ENCODE measurements at regions not wholly inside any gene's neighbourhood (a gene's known extent, or its start where the extent isn't known, plus 50 kb on each side); places are given as distances from the start of the nearest gene placed in this dataset.
"Not testable (repeated sequence)": the region's sequence is repeated elsewhere in the genome, so short reads cannot be mapped to it uniquely, and the experiment has no call there.

DNA sequence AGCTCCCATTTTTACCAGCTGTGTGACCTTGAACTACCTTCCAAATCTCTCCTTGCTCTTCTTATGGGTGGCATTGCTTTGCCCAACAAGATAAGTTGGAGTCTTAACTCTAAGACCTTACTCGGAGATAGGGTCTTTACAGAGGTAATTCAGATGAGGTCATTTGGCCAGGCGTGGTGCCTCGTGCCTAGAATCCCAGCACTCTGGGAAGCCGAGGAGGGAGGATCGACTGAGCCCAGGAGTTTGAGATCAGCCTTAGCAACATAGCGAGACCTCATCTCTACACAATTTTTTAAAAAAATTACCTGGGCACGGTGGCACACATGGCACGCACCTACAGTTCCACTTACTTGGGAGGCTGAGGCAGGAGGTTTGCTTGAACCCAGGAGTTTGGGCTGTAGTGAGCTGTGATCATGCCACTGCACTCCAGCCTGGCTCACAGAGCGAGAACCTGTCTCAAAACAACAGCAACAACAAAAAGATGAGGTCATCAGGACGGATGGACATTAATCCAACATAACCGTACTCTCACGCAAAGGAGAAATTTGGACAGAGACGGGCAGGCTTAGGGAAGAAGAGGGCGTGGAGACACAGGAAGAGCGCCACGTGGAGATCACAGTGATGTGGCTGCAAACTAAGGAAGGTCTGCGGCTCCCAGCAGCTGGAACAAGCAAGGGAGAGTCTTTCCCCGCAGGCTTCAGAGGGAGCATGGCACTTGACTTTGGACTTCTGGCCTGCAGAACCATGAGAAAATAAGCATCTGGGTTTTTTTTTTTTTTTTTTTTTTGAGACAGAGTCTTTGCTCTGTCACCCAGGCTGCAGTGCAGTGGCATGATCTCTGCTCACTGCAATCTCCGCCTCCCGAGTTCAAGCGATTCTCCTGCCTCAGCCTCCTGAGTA is 122.3 kb upstream of the CARD11 start:
- no peak for DNase-seq

DNA sequence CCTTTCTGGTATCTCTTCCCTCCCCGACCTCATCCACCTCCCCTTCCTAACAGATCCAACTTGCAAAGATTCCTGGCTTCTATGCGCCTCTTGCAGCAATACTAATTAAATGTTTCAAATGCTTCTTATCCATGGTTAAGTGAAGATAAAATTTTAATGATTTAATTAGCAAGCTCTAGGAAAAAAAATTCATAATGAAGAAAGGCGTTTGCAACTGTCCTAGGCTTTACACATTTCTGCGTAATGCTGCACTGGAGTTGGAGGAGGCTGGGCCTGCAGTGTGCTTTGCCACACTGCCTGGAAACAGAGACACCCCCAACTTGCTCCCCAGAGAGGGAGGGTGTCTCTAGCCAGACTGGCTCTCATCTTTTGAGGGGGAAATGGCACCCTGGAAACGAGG is 123.9 kb upstream of the CARD11 start:
- no peak for DNase-seq

DNA sequence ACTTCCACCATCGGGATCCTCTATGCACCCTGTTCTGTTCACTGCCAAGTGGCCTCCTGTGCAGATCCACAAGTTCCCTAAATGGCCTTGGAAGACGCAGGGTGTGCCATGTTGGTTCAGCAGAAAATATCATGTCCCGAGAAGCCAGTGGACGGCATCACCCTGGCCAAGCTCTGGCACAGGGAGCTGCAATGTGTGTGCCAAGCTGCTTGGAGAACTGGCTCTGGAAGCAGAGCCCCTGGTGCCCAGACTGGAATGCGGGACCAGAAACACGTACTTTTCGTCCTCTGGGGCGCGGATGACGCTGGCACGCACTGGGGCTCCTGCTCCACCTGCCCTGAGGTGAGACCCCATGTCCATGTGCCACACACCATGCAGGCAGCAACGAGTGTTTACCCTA is 124.7 kb upstream of the CARD11 start:
- DNase-seq, result no peak

DNA sequence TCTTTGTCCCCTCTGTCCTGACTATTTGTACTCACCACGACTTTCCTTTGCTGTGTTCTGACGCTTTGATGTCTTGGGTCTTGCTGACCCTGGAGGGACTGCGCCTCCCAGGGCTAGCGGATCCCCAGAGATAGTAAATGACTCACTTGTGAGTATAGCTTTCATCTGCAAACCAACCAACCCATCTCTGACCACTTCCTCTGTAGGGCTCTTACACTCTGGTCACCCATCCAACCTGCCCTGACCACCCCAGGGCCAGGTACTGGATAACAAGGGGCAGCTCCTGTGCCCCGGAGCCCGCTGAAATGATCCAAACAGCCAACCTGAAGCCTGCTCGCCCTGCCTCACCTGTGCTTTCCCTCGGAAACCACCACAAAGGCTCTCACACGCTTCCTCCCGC is 125.2 kb upstream of the CARD11 start:
- no peak for DNase-seq

DNA sequence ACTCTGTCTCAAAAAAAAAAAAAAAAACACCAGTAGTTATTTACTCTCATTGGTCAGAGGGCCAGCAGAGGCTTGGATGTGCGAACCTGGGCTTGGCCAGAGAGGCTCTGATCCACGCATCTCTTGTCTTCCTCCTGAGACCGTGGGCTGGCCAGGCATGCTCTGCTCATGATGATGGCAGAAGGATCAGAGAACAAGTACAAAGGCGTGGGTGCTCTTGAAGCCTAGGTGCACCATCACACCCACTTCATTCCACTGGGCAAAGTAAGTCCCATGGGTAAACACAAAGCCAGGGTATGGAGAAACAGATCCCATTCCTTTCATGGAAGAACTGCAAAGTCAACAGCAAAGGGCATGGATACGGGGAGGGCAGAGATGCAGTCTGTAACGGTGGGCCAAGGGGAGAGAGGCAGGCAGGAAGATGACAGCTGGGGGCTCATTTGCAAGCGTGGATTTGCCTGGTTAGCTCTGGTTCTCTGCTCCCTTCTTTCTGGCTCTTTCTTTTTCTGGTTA is 128.2 kb upstream of the SDK1 start:
- no peak for DNase-seq

DNA sequence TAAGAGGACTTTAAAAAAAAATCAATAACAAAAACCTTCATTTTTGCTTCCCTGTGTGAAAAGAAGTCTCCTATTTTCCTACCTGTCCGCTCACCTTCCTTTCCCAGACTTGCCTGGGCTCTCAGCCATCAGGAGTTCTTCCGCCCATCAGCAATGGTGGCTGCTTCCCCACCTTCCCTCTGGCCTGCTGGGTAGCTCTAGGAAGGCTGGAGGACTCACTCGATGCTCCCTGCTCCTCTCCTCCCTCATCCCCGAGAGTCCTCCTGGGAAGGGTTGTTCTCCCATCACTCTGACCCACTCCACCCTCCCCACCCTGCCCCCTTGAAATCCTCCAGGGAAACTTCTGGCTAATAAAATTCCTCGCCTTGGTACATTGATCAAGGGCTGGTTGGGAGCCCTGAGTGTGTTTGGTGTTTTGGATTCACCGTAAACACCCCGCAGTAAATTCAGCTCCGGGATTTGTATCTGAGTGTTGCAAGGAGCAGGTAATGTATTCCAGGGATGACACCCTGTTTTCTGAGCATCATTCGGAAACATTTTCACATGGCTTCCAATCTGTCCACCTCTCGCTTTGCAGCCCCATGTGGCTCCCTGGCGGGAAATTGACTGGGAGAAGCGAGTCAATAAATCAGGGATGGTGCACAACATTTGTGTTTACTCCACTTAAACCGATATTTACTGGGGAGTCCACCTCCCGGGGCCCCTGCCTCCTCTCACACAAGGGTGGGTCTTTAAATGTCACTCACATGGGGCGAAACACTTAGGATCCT is 126.4 kb upstream of the SDK1 start:
- DNase-seq, result no peak

DNA sequence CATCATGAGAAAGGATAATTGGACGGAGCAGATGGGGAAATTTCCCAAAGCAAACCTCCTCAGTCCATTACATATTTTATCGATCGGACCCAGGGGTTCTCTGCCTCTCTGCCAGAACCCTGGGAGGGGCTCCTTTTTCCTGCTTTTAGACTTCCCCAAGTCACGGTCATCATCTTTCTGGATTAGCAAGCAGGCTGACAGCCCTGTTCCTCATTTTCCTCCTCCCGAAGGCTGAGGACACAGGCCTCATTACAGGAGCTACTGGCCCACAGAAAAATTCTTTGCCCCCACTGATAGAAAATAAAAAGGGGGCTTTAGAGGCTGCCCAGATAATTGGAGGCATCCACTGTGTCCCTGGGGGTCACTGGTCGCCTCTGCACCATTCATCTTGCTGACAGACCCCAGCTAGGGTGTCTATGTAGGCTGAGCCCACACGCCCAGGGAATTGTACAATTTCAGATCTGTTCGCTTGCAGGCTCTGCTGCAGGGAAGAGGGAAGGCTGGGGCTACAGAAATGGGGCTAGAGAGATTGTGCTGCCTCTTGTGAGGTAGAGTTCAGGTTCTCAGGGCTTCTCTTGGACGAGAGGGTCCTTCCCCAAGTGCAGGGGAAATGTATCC is 125.7 kb upstream of the SDK1 start:
- DNase-seq, result no peak

DNA sequence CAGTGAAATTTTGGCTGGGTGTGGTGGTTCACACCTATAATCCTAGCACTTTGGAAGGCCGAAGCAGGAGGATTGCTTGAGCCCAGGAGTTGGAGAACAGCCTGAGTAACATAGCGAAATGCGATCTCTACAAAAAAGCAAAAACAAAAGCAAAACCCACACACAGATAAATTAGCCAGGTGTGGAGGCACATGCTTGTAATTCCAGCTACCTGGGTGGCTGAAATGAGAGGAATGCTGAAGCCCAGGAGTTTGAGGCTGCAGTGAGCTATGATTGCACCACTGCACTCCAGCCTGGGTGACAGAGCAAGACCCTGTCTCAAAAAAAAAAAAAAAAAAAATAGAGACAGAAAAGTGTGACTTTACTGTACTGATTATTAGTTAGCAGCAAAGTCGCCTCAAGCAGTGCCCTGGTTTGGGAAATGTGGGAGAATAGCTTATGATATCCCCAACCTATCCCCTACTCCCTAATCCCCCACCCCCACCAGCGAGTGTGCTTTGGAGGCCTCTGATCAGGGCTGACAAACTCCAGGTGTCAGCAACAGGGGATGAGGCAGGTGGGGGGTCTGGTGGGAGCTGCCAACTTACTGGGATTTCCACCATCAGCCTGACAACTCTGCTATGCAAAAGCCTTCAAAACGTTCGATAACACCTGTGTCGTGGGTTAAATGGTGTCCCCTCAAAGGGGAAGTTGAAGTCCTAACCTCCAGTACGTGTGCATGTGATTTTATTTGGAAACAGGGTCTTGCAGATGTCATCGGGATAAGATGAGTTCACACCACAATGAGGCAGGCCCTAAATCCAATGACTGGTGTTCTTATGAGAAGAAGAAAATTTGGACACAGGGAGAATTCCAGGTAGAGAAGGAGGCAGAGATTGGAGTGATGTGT is 124.7 kb upstream of the SDK1 start:
- DNase-seq, result no peak

DNA sequence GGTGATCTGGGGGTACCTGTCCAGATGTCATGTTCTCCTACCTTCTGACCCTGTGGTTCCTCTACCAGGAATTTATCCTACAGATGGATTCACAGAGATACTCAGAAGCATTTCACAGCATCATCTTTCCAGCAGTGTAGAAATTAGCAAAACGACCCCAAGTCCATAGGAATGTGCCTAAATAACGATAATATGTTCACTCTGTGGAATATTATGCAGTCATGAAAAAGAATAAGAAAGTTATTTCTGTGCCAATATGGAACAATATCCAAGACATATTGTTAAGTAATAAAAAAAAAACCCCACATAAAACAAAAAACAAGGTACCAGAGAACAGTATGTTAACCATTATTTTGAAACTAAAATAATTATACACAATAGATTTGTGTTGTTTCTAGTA is 123.8 kb upstream of the SDK1 start:
- no peak for DNase-seq

DNA sequence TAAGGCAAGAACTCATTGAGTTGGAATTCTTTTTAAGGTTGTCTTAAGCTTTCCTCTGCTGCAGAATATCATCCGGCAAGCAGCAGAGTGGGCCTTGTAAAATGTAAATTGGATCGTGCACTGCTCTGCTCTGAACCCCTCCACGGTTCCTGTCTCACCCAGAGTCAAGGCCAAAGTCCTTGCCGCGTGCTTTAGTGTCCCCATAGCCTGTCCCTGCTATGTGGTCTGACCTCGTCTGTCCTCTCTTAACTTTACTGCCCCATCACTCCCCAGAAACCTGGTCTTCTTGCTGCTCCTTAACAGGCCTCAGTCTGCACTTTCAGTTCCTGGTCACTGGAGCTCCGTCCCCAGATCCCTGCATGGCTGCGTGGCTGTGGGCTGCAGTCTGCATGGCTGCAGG is 121.6 kb upstream of the SDK1 start:
- DNase-seq, result no peak

DNA sequence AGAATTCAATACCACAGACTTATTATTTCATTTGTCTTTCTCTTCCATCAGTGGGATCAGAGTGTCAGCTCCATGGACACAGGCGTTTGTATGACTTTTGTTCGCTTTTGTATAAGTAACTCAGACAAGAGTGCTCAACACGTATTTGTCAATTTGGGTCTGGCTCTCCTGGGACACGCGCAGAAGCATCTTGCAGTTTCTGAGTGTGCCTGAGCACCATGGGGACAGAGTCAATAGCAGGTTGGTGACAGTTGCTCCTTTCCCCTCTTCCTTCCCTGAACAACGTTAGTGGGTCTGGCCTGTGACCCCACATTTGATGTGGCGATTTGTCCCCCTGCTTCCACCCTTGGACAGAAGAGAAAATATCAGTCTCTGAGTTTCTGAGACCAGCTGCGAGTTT is 120.4 kb upstream of the SDK1 start:
- no peak for DNase-seq

DNA sequence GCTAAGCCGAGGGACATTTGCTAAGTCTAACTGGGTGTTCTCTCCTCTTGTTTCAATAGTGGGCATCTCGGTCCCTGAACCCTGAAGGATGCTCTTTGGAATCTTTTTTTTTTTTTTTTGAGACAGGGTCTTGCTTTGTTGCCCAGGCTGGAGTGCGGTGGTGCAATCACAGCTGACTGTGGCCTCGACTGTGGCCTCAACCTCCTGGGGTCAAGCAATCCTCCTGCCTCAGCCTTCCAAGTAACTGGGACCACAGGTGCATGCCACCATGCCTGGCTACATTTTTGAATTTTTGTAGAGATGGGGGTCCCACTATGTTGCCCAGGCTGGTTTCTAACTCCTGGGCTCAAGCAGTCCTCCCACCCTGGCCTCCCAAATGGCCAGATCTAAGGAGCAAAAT is 119.0 kb upstream of the SDK1 start:
- not testable (repeated sequence) for DNase-seq

DNA sequence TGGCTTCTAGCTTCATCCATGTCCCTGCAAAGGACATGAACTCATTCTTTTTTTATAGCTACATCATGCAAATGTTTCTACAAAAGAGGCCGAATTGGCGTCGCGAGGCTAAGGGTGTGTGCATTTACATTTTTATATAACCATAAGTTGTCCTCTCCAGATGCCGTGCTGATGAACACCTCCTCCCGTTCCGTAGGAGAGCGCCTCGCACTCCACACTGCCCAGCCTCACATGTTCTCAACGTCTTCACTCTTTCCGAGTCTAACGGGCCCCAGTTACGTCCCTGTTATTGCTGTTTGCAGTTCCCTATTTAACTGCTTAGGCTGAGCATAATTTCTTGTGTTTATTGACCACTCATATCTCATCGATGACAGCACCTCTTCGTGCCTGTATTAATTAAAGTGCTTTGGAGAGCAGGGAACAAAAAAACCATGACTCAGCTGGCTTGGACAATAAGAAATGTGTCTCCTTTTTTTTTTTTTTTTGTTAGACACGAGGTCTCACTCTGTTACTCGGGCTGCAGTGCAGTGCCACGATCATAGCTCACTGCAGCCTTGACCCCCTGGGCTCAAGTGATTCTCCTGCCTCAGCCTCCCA is 113.5 kb upstream of the SDK1 start:
- no peak for DNase-seq

DNA sequence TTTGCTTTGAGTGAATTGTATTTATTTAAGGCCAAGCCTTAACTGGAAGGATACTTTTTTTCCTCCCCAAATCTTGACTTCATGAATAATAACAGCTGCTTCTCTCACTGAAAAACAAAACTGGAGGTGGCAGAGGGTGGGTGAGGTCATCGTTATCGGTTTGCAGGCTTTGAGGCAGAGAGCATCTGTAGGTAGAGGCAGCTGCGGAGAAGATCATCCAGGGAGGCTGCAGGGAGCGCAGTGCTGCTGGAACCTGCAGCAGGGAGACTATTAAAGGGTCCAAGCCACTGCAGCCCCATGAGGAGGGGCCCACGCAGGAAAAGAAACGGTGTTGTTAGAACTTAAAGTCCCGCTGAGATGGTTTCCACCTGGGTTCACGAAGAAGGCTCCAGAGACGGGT is 112.1 kb upstream of the SDK1 start:
- DNase-seq, result peak; percentile 91

DNA sequence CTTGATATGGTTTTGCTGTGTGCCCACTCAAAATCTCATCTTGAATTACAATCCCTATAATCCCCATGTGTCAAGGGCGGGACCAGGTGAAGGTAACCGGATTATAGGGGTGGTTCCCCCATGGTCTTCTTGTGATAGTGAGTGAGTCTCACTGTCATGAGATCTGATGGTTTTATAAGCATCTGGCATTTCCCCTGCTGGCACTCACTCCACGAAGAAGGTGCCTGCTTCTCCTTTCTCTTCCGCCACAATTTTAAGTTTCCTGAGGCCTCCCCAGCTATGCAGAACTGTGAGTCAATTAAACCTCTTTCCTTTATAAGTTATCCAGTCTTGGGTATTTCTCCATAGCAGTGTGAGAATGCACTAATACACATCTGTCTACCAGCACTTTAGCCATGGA is 109.5 kb upstream of the SDK1 start:
- no peak for DNase-seq

DNA sequence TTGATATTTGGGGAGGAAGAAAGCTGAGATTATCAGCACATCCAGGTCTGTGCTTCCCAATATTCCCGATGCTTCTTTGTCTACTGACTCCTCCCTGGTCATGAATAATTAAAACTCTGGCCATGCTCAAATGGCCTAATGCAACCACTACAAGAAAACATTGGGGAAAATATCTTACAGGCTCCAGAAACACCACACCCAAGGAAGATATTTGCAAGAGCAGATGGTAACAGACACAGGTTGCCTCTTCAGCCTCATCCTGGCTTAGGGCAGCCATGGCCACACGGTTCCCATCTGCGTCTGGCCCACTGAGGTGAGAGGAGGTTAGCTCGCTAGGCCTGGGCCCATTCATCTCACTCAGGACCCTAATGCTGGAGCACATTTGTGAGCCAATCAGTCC is 108.4 kb upstream of the SDK1 start:
- DNase-seq, result no peak

DNA sequence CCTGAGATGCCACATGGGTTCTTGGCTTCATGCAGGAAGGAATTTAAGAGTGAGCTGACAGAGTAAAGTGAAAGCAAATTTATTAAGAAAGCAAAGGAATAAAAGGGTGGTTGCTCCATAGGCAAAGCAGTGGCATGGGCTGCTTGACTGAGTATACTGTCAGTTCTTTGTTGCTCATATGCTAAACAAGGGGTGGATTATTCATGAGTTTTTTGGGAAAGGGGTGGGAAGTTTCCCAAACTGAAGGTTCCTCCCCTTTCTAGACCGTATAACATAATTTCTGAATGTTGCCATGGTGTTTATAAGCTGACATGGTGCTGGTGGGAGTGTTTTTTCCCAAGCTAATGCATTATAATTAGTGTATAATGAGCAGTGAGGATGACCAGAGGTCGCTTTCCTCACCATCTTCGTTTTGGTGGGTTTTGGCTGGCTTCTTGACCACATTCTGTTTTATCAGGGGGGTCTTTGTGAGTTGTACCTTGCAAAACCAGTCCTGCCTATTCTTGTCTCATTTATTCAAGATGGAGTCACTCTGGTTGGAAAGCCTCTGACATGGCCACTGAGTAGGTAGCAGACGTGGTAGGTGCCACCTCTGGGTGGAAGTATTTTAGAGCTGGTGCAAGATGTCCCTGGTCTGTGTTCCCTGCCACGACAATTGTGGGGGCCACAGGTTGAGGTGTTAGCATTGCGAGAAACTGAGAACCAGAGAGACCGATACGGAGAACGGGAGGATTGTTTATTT is 107.5 kb upstream of the SDK1 start:
- DNase-seq, result no peak

DNA sequence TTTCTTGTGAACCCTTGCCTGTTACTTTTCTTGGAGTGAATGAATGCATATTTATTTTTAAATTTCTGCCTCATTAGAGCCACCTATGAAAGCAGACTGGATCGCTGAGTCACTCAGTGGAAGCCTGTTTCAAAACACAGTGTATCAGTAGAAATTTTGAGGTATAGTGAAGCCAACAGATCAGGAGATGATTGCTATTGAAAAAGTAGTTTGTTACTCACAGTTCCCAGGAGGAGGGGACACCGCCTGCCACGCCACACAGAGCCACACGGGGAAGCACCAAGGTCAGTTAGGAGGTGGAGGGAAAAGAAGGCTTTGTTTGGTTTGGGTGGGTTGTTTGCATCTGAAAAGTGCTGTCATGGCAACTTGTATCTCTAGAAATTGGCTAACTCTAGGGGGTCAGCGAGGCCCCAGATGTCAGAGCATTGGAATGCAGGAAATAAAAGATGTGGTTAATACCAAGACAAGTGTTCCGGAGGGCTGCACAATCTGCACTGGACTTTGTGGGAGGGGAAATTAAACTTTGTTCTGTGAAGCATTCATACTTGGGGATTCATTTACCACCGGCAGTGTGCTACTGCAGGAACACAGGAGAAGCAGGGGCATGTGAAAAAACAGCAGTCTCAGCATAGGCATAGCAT is 106.4 kb upstream of the SDK1 start:
- DNase-seq, result no peak

DNA sequence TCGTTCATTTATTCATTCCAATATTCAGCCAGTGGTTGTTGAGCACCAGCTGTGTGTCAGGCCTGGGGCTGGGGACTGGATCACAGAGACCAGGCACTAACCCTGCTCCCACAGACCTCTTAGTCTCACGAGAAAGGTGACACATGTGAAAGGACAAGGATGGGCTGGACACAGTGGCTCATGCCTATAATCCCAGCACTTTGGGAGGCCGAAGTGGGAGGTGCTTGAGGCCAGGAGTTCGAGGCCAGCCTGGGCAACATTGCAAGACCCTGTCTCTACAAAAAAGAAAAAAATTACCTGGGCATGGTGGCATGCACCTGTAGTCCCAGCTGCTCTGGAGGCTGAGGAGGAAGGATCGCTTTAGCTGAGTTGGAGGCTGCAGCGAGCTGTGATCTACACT is 105.9 kb upstream of the SDK1 start:
- no peak for DNase-seq

DNA sequence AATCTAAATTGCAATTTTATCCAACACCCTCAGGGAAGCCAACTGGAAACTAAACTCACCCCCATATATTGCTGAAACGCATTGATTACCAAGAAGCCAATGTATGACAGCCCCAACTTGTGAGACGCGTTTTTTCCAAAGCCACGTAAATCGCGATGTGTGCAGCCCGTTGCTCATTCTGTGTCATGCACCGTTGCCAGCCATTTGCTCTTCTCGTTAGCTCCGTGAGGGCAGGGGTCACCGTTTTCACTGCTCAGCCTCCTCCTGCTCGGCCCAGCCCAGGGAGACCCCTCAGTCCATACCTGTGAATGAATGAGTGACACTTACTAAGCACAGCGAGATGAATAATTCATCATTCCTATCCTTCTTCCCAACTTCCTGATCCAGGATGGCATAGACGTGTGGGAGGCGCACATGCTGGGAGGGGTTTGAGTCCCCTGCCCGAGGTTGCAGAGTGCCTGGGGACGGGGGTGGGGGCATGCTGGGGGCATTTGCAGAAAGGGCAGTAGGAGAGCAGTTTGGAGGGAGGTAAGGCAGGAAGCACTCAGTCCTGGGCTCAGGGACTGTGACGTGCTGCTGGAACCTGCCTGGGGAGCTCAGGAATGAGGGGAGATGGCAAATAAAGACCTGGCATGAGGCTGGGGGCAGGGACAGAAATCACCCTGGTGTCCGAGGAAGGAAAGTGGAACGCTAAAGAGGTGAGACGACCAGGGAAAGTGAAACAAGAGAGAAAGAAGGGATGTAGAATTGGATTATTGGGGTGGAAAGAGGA is 104.2 kb upstream of the SDK1 start:
- no peak for DNase-seq
